C4-2B (cell line): ENCODE measurements at regions not wholly inside any gene's neighbourhood (a gene's known extent, or its start where the extent isn't known, plus 50 kb on each side); places are given as distances from the start of the nearest gene placed in this dataset.

ENCODE experiments used
- CTCF ChIP-seq: fragments of 450-650 bp; conservative IDR thresholded peaks from 2 replicates; pipeline ENCODE4 v1.5.1; 2017; ENCODE audit warnings: mild to moderate bottlenecking
- ZFX ChIP-seq: fragments of 450-650 bp; IDR thresholded peaks from 2 replicates; pipeline ENCODE4 v1.6.1; 2017

GRCh38 chr1:11379851-11380250 lies 99.1 kb upstream of the DISP3 start:
- TF ChIP-seq CTCF = no peak
- TF ChIP-seq ZFX = no peak
